Ishikawa (cell line): ENCODE measurements at regions not wholly inside any gene's neighbourhood (a gene's known extent, or its start where the extent isn't known, plus 50 kb on each side); places are given as distances from the start of the nearest gene placed in this dataset.

Experiments
- CEBPB ChIP-seq: IDR thresholded peaks from 2 replicates; pipeline ENCODE4 v1.6.1; 2012
- EP300 ChIP-seq: IDR thresholded peaks from 2 replicates; pipeline ENCODE4 v1.6.1; 2012; ENCODE audit warnings: borderline replicate concordance
- FOXM1 ChIP-seq: IDR thresholded peaks from 2 replicates; pipeline ENCODE4 v1.6.1; 2012; ENCODE audit warnings: low read depth, borderline replicate concordance
- TEAD4 ChIP-seq: IDR thresholded peaks from 2 replicates; pipeline ENCODE4 v1.6.1; 2012
- YY1 ChIP-seq: IDR thresholded peaks from 2 replicates; pipeline ENCODE4 v1.6.1; 2012; ENCODE audit warnings: low read depth
- ZBTB7A ChIP-seq: IDR thresholded peaks from 2 replicates; pipeline ENCODE4 v1.6.1; 2012; ENCODE audit warnings: low read depth
- TF ChIP-seq, protein P1 (sequence below): IDR thresholded peaks from 2 replicates; pipeline ENCODE4 v1.6.1; 2012

DNA sequence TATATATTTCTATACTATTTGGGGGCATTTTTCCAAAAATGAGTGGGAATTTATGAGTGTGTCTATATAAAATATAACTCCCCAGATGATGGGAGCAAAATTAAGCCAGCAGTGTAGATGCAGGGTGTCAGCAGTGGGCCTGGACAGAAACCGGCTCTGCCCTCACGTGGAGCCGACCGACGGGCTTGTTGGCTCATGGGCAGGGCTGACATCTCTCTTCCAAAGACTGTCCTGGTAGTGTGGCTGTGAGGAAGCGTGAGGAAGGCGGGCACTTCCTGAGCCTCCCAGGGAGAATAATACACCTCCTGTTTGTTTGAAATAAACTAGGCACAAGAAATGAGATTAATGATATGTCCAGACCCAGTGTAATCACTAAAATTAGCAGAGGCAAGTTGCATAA lies 206.5 kb downstream of the TEX29 start:
- TF ChIP-seq FOXM1 (no peak), TEAD4 (no peak), EP300 (no peak), YY1 (no peak), ZBTB7A (no peak), CEBPB (no peak)
- TF ChIP-seq, protein P1, sequence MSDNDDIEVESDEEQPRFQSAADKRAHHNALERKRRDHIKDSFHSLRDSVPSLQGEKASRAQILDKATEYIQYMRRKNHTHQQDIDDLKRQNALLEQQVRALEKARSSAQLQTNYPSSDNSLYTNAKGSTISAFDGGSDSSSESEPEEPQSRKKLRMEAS, result no peak
